NT2/D1 (cell line): ENCODE measurements at regions not wholly inside any gene's neighbourhood (a gene's known extent, or its start where the extent isn't known, plus 50 kb on each side); places are given as distances from the start of the nearest gene placed in this dataset.

Experiments used
- SUZ12 ChIP-seq: IDR thresholded peaks from 2 replicates; pipeline ENCODE4 v1.6.1; 2011; ENCODE audit not compliant: insufficient read length, insufficient read depth; ENCODE audit errors: extremely low read depth
- ZNF274 ChIP-seq: IDR thresholded peaks from 2 replicates; pipeline ENCODE4 v1.6.1; 2011; ENCODE audit warnings: mild to moderate bottlenecking, low read depth, low read length

DNA sequence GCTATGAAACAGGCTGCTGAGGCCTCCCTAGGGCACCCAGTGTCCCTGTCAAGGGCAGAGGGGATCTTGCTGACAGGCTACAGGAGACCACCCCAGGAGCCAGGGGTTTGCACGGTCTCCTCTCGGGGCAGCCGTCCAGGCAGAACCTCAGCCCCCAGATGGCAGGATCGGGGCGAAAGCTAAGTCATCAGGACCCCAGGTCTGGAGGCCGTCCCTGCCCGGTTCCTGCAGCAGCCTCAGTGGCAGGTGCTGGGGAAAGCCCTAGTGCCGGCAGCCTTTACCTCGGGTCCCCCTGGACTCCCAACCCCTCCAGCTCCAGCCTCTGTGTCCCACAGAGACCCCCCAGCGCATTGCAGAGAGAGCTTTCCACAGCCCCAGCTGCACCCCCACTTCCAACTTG lies 103.8 kb upstream of the C14orf180 start:
- TF ChIP-seq ZNF274 (no peak), SUZ12 (no peak)
